Fibroblast of peridontal ligament (primary cell): ENCODE measurements at regions not wholly inside any gene's neighbourhood (a gene's known extent, or its start where the extent isn't known, plus 50 kb on each side); places are given as distances from the start of the nearest gene placed in this dataset.

Experiments
- DNase-seq: peaks from one replicate; pipeline ENCODE4 v3.0.0-alpha.2; 2010; ENCODE audit errors: extremely low read depth

DNA sequence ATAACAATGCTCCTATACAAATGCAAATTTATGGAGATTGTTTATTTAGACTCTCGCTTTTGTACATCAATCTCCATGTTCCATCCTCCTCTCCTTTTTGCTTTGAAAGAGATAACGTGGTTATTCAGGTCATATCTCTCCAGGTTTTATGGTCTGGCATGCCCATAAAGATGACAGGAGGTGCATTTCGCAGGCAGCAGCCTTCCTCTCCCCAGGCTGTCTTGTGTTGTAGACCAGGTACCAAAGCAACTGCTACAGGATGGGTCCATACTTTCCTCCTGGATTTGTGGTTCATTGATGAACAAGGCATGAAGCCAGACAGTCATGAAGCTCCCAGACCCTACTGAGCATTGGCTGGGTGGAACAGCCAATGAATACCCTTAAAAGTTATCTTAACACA lies 400.2 kb upstream of the NPVF start:
- DNase-seq = no peak

DNA sequence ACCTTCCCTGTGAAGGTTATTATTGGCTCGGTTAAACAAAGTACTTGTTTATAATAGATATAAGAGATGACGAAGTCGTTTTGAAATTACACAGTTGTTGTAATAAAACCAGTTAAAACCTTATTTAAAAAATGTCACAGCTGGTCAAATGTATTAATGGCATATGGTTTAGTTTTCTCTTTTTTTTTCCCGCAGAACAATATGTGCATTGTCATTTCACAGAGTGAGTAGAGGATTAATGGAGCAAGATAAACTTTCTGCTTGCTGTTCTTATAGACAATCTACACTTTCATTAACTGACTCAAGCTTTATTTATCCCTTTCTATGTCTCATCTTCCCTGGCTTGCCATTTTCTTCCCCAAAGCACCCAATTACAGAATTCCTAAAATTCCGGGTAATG lies 404.3 kb upstream of the NPVF start:
- DNase-seq = no peak

DNA sequence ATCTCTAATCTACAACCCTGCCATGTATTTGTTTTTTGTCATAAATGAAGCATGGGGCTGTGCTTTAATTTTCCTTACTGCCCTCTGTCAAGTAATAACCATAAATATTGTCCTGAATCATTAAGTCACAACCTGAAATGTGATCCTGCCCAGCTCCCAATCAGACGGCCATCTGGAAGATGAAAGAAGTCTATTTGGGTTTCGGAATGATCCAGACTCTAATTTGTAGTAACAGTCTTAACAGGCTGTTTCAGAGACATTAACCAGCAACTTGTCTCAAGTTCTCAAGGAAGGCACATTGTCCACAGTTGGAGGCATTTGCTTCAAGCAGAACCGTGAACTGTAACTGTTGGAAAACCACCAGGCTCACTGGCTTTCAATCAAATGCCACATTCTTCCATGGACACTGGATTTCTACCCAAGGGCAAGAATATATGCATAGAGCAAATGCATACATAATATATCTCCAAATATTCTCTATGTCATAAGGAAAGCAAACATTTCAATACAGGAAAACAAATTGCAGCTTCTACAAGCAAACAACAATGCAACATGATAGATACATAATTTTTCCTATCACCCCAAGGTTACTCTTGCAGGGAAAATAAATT lies 405.2 kb upstream of the NPVF start:
- DNase-seq = no peak

DNA sequence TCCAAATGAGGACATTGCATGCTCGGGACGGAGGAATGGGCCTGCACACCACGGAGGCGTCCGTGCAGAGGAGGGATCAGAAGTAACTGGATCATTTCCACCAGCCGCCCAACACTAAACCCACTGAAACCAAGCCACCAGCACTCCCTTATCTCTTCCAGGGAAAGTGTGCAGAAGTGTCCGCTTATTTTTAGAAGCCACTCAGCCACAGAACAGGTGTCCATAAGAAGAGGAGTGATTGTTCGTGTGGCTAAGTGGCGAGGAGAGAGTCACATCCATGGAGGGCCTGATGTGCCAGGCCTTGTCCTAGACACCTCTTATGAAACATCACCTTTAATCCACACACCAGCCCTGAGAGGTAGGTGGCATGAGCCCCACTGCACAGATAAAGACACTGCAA lies 407.9 kb upstream of the NPVF start:
- DNase-seq = no peak

DNA sequence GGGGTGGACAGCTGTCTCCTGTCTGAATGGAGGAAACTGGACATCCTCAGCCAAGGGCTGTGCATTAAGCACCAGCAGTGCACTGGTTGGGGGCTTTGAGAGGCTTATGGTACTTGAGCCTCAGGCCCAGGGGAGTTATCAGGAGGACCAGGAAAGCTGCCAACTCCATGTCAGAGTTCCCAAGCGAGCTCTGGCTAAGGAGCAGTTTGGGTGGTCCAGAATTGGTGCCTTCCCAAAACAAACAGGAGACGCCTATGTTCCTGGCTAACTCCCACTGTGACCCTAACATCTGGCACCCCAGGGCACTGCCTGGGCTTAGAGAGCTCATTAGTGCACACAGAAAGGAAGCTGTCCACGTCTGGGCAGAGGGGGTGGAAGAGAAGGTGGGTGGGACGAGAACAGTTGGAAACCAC lies 408.6 kb upstream of the NPVF start:
- DNase-seq = no peak

DNA sequence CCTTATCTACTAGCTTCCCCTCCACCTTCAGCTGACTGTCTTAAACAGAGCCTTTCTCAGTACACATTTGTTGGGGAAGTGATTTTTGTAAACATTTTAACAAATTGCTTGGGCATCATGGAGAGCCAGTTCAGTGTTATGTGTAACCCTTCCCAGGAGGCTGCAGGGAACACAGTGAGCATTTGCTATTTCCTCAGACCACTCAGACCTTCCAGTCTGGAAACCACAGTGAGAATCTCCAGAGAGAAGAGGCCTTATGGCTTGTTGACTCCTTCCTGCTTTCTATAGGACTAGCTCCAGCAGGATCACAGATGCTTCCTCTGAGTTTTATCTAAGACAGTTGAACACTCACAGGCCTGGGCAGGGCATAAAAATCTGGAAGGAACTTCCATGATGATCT lies 409.8 kb upstream of the NPVF start:
- no peak for DNase-seq

DNA sequence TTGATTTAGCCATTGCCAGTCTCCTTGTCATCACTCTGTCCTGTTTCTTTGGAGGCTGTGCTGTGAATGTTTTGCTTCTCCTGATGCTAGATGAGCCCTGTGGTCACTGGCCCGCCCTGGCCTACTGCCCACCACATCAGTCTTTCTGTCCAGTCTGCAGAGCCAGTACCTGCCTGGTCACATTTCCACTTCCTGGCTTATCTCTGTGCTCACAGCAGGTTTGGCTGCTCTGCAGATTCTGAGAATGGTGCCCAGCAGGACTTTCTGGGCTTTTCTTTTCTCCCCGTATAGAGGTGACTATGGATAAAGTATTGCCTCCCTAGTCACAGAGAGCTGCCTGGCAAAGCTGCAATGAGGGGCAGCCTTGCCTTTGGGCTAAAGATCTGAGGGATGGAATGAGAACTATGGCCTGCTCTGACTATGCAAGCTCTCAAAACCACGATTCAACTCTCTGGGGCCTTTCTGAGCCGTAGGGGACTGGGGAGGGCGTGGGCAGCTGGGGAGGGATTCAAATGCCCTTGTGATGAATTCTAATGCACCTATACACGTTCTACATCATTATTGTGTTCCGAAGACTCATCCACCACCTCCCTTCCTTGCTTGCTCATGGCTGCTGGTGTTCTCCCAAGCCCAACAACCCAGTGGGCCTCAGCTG lies 410.4 kb upstream of the NPVF start:
- no peak for DNase-seq

DNA sequence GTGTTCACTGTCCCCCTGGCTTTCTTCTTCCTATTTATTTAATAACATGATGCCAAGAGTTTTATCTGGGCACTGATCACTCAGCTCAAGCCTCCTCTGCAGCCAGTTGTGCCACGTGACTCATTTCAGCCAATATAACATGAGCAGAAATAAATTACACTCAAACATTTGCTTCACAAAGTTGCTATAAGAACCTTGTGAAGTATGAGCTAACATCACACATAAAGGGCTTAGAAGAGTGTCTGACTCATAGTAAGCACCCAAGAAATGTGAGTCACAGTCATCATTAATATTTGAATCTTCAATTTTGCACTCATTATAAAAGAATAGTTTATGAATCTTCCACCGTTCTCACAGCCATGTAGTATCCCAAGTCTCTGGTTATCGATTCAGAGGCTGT lies 414.6 kb upstream of the NPVF start:
- no peak for DNase-seq

DNA sequence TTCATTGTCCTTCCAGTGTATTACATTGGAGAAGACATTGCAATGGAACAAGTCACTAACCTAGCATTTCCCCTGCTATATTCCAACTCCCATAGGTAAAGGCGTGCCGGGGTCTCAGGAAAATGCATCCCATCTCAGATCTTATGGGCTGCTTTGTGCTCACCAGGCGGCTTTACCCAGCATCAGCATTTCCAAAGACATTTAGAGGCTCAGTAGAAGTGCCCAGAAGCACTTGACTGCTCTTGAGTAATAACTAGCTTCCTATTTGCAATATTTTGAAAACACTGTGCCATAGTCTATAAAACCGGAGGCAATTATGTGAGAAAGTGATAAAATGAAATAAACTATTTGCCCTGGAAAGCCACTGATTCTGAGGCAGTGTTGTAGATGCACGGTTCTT lies 415.0 kb upstream of the NPVF start:
- no peak for DNase-seq

DNA sequence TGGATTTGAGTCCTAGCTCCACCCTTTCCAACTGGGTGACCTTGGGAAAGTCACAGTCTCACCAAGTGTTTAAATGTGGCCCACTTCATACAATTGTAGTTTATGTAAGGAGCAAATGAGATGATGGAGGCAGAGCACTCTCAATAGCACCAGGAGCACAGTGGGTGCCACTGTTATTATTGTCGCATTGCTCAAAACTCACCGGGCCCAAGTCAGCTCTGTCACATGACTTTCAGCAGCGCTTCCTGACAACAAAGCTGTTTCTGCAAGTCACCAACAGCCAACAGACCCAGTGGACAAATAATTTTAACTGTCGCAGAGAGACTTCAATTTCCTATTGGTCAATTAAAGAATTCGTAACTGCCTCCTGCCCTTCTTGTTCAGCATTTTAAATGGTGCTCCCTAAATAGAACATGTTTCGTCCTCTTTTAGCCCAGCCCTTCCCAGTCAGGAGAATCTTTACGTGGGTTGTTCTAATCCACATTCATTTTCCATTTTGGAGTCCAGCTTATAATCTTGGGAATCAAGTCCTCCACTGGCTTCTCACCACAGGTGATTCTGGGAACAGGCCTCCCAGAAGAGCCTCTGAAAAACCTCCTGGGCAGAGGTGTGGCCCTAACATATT lies 415.6 kb upstream of the NPVF start:
- no peak for DNase-seq

DNA sequence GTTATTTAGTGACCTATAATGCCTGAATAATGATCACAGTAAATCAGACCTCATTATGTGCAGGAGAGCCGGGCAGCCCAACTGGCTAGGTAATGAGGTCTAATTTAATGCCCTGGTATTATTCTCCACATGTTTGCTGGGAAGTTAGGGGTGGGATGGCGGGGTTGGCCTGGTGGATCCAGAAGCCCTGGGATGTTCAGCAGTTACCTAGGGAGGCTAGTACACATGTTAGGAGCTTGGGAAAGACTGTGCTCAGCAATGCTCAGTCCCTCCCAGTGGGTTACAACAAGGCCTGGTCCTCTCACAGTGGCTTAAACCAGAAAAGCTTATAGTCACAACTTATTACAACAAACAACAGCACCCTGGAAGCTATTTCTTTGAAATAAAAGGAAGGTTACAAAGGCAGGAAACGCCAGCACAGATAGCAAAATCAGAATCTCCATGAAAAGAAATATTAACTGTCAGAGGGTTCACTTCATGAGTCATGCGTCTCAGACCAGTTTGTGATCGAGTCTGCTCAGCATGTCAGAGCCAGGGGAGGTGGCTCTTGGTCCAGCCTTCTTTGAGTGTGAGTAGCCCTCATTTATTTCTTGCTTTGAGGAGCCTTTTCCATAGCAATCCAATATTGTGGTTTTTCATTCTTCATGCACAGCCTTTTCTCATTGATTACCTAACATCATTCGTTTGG lies 418.6 kb upstream of the NPVF start:
- DNase-seq = no peak

DNA sequence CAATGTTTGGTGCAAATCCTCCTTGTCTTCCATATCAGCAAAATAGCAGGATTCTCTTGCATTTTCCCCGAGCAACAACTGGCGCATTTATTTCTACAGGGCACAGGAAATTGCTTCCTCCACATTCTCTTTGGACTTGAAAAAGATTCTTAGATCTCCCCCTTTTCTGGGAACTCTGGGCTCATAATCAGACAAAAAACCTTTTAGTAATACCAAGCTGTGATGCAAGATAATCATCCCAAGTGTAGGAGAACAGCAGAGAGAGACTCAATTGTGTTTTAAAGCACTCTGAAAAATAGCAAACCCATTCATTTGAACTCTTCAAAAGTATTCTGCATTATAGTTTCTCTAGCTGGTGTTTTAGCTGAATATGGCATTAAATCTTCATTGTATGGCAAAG lies 419.6 kb upstream of the NPVF start:
- no peak for DNase-seq

DNA sequence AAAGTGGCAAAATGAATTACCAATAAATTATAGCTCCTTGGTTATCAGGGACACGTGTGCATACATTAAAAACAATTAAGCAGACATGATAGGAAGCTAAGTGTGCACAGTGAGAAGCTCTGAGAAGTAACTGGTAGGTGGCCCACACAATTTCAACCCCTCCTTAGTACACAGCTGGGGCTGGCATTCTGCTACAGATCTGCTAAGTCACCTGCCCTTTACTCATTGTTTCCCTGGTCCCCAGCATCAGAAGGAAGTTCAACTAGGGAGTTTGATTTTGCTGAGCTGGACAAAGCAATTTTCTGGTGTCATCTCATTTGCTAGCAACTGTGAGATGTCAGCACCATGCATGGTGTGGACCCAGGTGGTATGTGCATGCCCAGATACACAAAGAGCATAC lies 424.1 kb upstream of the NPVF start:
- no peak for DNase-seq

DNA sequence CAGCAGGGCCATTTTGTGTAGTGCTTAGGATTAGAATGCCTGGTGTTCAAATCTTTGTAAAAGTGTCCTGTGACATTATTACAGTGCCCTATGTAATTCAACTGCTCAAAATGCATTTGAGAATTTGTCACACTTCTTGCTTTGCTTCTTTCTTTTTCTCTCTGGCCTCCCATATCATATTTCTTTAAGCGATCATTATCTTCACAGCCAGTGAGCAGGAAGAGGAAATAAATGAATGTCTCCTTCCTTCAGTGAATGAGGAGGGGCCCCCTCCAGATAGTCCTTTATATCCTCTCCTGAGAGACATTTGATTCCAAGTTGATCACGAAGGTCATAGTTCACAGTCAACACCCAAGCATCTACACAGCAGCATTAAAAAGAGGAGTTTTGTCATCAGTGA lies 425.1 kb upstream of the NPVF start:
- no peak for DNase-seq

DNA sequence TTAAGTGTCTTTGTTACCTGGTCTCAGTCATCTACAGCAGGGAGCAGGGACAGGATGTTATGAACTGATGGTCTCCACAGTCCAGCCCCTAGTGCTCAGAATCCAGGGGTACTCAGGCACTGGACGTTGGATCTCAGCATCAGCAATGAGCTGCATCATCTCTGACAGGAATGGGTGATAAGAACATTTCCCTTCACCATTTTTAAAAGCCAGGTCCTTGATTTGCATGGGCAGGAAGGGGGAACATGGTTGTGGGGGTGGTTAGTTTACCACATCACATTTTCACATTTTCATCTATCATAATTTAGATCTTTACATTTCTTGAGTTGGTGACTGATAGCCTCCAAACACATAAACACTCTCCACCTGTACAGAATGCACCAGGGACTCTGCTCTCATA lies 427.8 kb upstream of the NPVF start:
- no peak for DNase-seq

DNA sequence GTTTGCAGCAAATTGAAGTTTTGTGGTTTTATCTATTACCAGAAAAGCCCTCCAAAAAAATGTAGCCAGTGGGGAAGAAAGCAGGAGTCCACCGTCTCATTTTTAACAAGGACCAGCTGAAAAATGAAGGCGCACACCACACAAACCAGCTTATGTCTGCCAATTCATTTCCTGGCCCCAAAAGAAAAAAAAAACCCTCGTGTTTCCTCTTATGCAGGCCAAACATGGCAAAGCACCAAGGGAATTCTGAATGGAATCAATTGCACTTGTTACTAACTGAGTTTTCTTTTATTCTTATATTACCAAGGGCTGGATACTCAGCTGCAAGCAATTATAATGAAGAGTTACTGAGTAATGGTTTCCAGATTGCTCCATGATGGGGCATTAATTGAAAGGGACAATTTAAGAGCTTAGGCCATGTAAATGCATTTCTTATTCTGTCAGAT lies 428.3 kb upstream of the NPVF start:
- peak; percentile 74 for DNase-seq

DNA sequence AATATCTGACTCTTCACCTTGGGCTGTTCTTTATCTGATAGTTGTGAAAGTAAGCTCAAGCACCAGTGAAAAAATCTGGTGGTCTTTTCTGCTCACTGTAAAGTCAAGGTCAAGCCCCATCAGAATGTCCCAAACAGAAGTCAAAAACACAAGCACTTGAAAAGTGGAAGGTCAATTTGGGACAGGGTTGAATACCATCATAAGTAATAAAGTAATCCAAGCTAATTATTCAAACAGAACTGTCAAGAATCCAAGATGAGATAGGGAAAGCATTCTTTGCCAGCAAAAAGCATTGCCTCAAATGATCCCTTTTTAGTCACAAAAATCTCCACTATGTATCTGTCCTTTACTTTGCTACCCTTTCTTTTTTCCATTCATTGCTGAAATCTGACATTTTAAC lies 430.1 kb upstream of the NPVF start:
- no peak for DNase-seq

DNA sequence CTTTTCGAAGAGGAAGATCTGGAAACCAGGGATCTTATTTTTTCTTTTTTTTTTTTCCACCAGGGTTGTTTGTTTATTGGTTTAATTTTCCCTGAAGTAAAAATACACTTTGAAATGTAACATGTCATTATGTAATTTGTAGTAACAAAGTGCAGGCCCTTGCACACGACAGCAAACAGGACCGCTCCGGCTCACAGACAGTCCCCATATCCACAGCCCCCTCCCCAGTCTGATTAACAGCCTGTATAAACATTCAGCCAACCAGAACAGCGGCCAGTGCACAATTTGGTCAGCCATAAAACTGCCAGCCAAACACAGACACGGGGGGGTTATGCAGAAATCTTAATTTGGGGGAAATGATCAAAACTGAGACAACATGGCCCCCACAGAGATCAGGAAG lies 431.6 kb upstream of the NPVF start:
- DNase-seq = no peak

DNA sequence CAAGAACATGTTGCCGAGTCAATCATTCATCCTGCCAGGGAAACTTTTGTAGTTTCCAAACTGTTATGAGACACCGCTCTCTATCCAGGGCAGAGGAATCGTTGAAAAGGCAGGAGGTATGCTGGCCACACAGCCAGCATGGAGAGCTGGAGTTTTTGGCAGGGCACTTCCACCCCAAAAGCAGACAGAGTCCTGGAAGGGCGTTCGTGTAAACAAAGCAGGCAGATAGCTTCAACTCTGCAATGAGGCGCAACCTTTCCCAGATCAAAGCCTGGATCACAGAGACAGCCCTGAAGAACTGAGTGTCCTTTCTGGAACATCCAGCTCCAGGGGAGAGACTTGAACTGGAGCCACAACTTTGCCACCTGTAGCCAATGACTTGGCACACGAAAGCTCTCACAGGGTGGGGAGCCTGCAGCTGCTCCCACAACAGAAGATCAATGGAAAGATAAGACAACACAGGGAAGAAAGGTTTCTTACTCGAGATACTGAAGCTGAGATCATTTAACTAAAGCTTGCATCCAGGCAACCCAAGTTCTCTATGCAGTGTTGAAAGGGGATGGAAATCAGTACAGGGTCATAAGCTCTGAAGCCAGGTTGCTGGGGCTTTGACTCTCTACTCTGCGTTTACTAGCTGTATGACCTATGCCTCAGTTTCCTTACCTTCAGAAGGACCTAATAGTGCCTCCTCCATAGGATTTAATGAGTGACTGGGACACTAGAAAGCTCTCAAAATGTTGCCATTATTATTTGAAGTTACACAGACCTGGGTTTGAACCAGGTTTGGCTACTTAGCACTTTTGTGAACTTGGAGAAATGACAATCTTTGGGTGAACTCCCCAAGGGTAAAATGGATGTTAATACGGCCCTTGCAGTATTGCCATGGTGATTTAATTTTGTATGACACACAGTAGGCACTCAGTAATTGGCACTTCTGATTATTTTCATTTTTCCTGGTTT lies 434.8 kb upstream of the NPVF start:
- no peak for DNase-seq

DNA sequence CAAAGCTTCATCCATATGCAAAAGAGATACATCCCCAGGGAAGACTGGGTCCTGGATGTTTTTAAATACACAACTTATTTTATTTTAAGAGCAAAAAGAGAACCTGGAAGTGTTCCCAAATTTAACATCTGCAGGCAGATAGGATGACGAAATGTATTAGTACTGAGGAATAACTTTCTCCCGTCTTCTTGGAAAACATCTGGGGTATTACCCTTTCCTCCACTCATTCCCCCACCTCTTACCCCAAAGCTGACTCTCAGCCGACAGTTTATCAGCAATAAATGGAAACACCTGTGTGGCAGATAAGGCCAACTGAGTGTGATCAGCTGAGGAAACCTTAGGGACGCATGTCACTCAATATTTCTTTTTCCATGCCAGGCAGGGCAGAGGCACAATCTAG lies 435.6 kb upstream of the NPVF start:
- DNase-seq = no peak

DNA sequence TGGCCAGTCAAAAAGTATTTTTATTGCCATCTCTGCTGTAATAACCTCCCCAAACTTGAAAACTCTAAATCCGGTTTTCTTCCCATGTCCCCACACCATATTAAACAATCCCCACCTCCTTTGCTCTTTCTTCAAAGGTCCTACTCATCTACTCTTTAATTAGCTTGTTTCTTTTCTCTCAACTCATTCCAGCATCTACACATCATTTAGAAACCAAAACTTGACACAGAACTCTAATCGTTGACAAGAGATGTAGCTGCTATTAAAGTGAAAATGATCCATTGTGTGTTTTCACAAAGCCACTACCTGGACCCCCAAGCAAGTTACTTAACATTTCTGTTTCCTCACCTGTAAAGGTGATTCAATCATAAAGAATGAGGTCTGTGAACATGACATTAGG lies 436.3 kb upstream of the NPVF start:
- no peak for DNase-seq

DNA sequence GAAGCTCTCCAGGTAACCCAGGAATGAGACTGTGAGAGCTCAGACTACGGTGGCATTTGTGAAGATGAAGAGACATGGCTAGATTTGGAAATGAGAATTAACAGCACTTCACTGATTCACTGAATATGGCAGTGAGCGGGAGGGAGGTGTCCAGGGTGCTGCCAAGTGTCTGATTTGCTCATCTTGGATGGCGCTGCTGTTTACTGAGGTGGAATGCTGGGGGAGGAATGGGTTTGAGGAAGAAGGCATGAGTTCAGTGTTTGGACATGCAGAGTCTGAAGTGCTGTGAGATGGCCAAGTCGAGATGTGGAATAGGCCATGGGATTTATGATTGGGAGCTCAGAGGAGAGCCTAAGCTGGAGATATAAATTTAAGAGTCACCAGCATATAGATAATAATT lies 437.1 kb upstream of the NPVF start:
- no peak for DNase-seq
